SK-N-MC (cell line): ENCODE measurements at regions not wholly inside any gene's neighbourhood (a gene's known extent, or its start where the extent isn't known, plus 50 kb on each side); places are given as distances from the start of the nearest gene placed in this dataset.

Source experiments
- EZH2 ChIP-seq: fragments of 200-600 bp; sonication (generic); IDR thresholded peaks from one replicate; pipeline ENCODE4 v1.6.1; 2017; ENCODE audit warnings: antibody characterized with exemption
- POLR2AphosphoS5 ChIP-seq: IDR thresholded peaks from 2 replicates; pipeline ENCODE4 v1.6.1; 2012; ENCODE audit warnings: mild to moderate bottlenecking, low read depth, low read length, borderline replicate concordance

- TF ChIP-seq POLR2AphosphoS5 (no peak), EZH2 (no peak)
Observed at GRCh38 chr9:16184964-16185646, 632.3 kb downstream of the CCDC171 start.
